ENCODE measurements at regions not wholly inside any gene's neighbourhood (a gene's known extent, or its start where the extent isn't known, plus 50 kb on each side); places are given as distances from the start of the nearest gene placed in this dataset.

DNA sequence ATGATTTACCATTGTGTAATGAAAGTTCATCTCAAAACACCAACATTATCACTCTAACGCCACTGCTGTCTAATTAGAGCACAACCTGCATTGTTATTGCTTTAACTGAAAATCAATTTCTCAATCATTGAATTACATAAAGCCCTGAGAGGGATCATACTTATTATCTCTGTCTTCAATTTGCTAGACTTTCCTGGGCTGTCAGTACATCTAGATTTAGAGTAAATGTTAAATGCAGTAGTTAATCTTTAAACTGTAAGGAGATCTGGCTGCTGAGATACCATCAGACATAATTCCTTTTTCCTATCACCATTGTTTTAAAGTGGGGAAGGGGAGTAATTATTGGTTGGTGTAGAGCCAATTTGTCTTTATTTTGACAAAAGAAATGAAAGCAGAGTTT is 1995.1 kb downstream of the MRPL39 start:
- Histone ChIP-seq H3K9me2 (ENCODE audit: insufficient read depth) (no peaks in the 10 kb centered on the region; the same call in 1 of the 2 replicates), H3K4me2 (ENCODE audit: unreplicated experiment) (no peak overlapping the region), H3K9me3 (ENCODE audit: low read depth) (peaks cover 6% of the 10 kb centered on the region), H3K4me3 (no peak overlapping the region), H3K27me3 (replicated peaks; ENCODE audit: insufficient read depth) (no peaks in the 10 kb centered on the region), H3K4me1 (ENCODE audit: insufficient read depth) (no peaks in the 10 kb centered on the region), H2AFZ (no peak overlapping the region), H3K36me3 (ENCODE audit: low read depth) (no peaks in the 10 kb centered on the region), H4K20me1 (ENCODE audit: insufficient read depth) (no peaks in the 10 kb centered on the region), H3K27ac (no peak overlapping the region), H3F3A (ENCODE audit: insufficient read depth) (no peaks in the 10 kb centered on the region), H3K79me2 (ENCODE audit: insufficient read depth) (no peaks in the 10 kb centered on the region), H3K9ac (no peak overlapping the region)
- no peak for DNase-seq
- 13 to 25% methylated on average over 1 of the region's 1 CpG for WGBS, 2 experiments (ENCODE audit: low coverage in 1 of 2, low lambda C conversion rate in 2 of 2, missing lambda C conversion rate in 2 of 2)
- TF ChIP-seq EZH2phosphoT487 (IDR thresholded peaks at IDR 0.05; ENCODE audit: insufficient read depth, low read depth) (no peak), EZH2 (IDR thresholded peaks at IDR 0.05; ENCODE audit: insufficient read depth, poor library complexity, severe bottlenecking) (no peak)
- in situ Hi-C loops (cut with MboI) = no loop called here

DNA sequence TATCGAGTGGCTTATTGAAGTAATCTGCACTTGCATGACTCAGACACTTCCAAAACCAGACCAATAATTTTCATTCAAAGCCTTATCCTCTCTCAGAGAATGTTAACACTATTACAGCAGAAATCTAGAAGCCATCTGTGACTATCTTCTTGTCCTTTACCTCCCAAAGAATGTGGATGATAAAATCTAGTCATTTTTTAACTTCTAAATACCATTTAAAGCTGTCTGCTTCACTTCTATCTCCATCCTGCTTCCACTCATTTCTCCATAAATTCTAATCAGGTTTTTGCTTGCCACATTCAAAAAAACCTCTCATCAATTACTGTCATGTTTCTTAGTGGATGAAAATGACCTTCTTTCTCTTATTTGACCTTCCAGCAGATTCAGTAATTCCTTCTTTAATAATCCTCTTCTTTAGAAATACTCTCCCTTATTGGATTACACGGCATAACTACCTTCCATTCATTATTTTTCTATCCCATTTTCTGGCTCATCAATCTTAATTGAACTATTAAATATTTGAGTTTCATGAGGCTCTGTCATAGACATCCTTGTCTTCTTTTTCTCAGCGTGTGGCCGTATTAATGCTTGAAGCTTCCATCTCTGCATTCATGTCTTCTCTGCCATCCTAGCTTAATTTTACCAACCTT is 1999.4 kb downstream of the MRPL39 start:
- TF ChIP-seq EZH2phosphoT487 (IDR thresholded peaks at IDR 0.05; ENCODE audit: insufficient read depth, low read depth) (no peak), EZH2 (IDR thresholded peaks at IDR 0.05; ENCODE audit: insufficient read depth, poor library complexity, severe bottlenecking) (no peak)
- Histone ChIP-seq H3K79me2 (ENCODE audit: insufficient read depth) (no peaks in the 10 kb centered on the region), H3F3A (ENCODE audit: insufficient read depth) (no peaks in the 10 kb centered on the region), H3K4me2 (ENCODE audit: unreplicated experiment) (no peak overlapping the region), H4K20me1 (ENCODE audit: insufficient read depth) (no peaks in the 10 kb centered on the region), H3K27me3 (replicated peaks; ENCODE audit: insufficient read depth) (no peaks in the 10 kb centered on the region), H3K9me2 (ENCODE audit: insufficient read depth) (no peaks in the 10 kb centered on the region; the same call in 1 of the 2 replicates), H2AFZ (no peak overlapping the region), H3K4me3 (no peak overlapping the region), H3K4me1 (ENCODE audit: insufficient read depth) (no peaks in the 10 kb centered on the region), H3K27ac (no peak overlapping the region), H3K9ac (no peak overlapping the region), H3K36me3 (ENCODE audit: low read depth) (no peaks in the 10 kb centered on the region), H3K9me3 (ENCODE audit: low read depth) (peaks cover 6% of the 10 kb centered on the region)
- no peak for DNase-seq
- 6 to 7% methylated on average over 4 of the region's 4 CpGs for WGBS, 2 experiments (ENCODE audit: low coverage in 1 of 2, low lambda C conversion rate in 2 of 2, missing lambda C conversion rate in 2 of 2)
- in situ Hi-C loops (cut with MboI) = no loop called here

DNA sequence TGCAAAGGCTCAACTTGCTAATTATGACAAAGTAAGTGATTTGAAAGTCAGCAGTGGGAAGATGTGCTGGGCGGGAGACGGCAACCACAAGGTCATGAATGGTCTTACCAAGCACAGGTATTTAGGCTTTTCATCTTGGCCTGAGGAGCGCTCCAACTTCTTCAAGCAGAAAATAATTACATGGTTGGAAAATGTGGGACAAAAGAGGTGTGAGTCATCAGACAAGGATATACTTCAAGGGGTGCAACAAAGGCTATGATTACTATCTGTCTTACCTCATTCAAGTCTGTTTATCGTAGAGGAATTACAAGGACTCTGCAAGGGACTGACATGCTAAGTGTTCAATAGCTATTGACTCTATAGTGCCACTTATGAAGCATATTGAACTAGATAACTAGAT is 2005.7 kb downstream of the MRPL39 start:
- Histone ChIP-seq H3K4me1 (ENCODE audit: insufficient read depth) (no peaks in the 10 kb centered on the region), H3K27me3 (replicated peaks; ENCODE audit: insufficient read depth) (no peaks in the 10 kb centered on the region), H4K20me1 (ENCODE audit: insufficient read depth) (no peaks in the 10 kb centered on the region), H3K4me2 (ENCODE audit: unreplicated experiment) (no peak overlapping the region), H3K9me3 (ENCODE audit: low read depth) (no peaks in the 10 kb centered on the region), H3K4me3 (no peak overlapping the region), H3F3A (ENCODE audit: insufficient read depth) (no peaks in the 10 kb centered on the region), H3K9me2 (ENCODE audit: insufficient read depth) (no peaks in the 10 kb centered on the region), H3K36me3 (ENCODE audit: low read depth) (no peaks in the 10 kb centered on the region), H3K79me2 (ENCODE audit: insufficient read depth) (no peaks in the 10 kb centered on the region), H2AFZ (no peak overlapping the region), H3K9ac (no peak overlapping the region), H3K27ac (no peak overlapping the region)
- TF ChIP-seq EZH2 (IDR thresholded peaks at IDR 0.05; ENCODE audit: insufficient read depth, poor library complexity, severe bottlenecking) (no peak), EZH2phosphoT487 (IDR thresholded peaks at IDR 0.05; ENCODE audit: insufficient read depth, low read depth) (no peak)
- 61 to 64% methylated on average over 4 of the region's 4 CpGs for WGBS, 2 experiments (ENCODE audit: low coverage in 1 of 2, low lambda C conversion rate in 2 of 2, missing lambda C conversion rate in 2 of 2)
- in situ Hi-C loops (cut with MboI) = no loop called here
- no peak for DNase-seq

DNA sequence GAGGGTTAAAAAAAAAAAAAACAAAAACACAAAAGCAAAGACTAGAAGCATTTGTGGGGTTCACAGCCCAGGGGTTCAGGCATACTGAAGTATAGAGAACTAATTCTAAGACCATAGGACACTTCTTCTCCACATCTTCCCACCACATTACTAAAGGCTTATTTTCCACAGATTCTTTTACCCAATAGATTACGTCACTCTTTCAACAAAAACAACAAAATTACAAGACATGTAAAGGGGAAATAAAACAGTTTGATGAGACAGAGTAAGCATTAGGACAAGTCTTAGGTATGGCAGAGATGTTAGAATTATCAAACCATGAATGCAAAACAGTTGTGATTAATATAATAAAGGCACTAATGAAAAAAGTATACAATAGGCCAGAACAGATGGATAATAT is 2013.7 kb downstream of the MRPL39 start:
- no peaks in the 10 kb centered on the region for H3K4me1 ChIP-seq (ENCODE audit: insufficient read depth)
- in situ Hi-C loops (cut with MboI) = no loop called here
- no peak overlapping the region for H3K9ac ChIP-seq
- no peak overlapping the region for H3K4me3 ChIP-seq
- no peaks in the 10 kb centered on the region for H3K79me2 ChIP-seq (ENCODE audit: insufficient read depth)
- peaks cover 3% of the 10 kb centered on the region for H3K9me3 ChIP-seq (ENCODE audit: low read depth)
- no peak overlapping the region for H3K4me2 ChIP-seq (ENCODE audit: unreplicated experiment)
- TF ChIP-seq EZH2phosphoT487 (IDR thresholded peaks at IDR 0.05; ENCODE audit: insufficient read depth, low read depth) (no peak), EZH2 (IDR thresholded peaks at IDR 0.05; ENCODE audit: insufficient read depth, poor library complexity, severe bottlenecking) (no peak)
- no peaks in the 10 kb centered on the region for H3K36me3 ChIP-seq (ENCODE audit: low read depth)
- no peak for DNase-seq
- H3K27me3 ChIP-seq (replicated peaks; ENCODE audit: insufficient read depth) = no peaks in the 10 kb centered on the region
- H3K9me2 ChIP-seq (ENCODE audit: insufficient read depth) = no peaks in the 10 kb centered on the region
- no peak overlapping the region for H2AFZ ChIP-seq
- H3K27ac ChIP-seq = no peak overlapping the region
- H3F3A ChIP-seq (ENCODE audit: insufficient read depth) = no peaks in the 10 kb centered on the region
- no peaks in the 10 kb centered on the region for H4K20me1 ChIP-seq (ENCODE audit: insufficient read depth)
- 0 to 3% methylated on average over 1 of the region's 1 CpG for WGBS, 2 experiments (ENCODE audit: low coverage in 1 of 2, low lambda C conversion rate in 2 of 2, missing lambda C conversion rate in 2 of 2)

All from GM23248 (cell line).